Ascending aorta (tissue), 2 donors: ENCODE measurements at regions not wholly inside any gene's neighbourhood (a gene's known extent, or its start where the extent isn't known, plus 50 kb on each side); places are given as distances from the start of the nearest gene placed in this dataset.

Source experiments
- DNase-seq, 2 donors: peaks; one replicate each; pipeline ENCODE4 v3.0.0-alpha.2; 2019; ENCODE audit warnings: low spot score in 2 of 2
- H3K27ac ChIP-seq, 2 donors: fragments of 200-600 bp; sonication (generic); one replicate each; pipeline ENCODE4 v1.5.1; 2016 to 2017; ENCODE audit warnings: mild to moderate bottlenecking in 1 of 2
- H3K27me3 ChIP-seq: fragments of 200-600 bp; sonication (generic); one replicate; pipeline ENCODE4 v1.5.1; 2017
- H3K36me3 ChIP-seq, 2 donors: fragments of 200-600 bp; sonication (generic); one replicate each; pipeline ENCODE4 v1.5.1; 2016
- H3K4me1 ChIP-seq, 2 donors: fragments of 200-600 bp; sonication (generic); one replicate each; pipeline ENCODE4 v1.5.1; 2016 to 2017; ENCODE audit warnings: mild to moderate bottlenecking in 1 of 2
- H3K4me3 ChIP-seq, 2 donors: fragments of 200-600 bp; sonication (generic); one replicate each; pipeline ENCODE4 v1.5.1; 2016 to 2017; ENCODE audit warnings: mild to moderate bottlenecking in 1 of 2
- H3K9me3 ChIP-seq, 2 donors: fragments of 200-600 bp; sonication (generic); one replicate each; pipeline ENCODE4 v1.5.1; 2016
- intact Hi-C: fragments of 100-400 bp; cut with DNase I; formaldehyde crosslinking; loops from one replicate; pipeline ENCODE4 v1.15.1; 2023
- TF ChIP-seq, protein P1 (sequence below), 3 experiments: fragments of 200-600 bp in 2 of 3; fragments of 450-650 bp in 1 of 3; sonication (generic) in 2 of 3; IDR thresholded peaks; one replicate each; pipeline ENCODE4 v1.5.1; 2016 to 2019; ENCODE audit warnings: antibody characterized with exemption in 3 of 3, mild to moderate bottlenecking in 1 of 3, moderate library complexity in 1 of 3

DNA sequence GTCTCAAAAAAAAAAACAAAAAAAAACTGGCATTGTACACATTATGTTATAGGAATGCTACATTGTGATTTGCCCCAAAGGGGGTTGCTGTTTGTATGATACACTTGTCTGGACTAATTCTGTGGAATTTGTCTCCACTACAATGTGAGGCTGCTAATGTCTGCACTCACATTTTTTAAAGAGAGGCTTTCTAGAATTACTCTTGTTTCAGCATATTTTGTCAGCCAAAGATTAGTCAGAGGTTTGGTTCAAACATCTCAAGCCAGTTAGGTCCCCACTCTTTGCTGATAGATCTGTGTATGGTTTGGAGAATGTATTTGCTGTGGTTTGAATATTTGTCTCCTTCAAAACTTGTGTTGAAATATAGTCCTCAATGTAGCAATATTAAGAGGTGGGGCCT is 59.3 kb upstream of the ZNF169 start:
- Histone ChIP-seq H3K27ac (no peak overlapping the region), H3K4me3 (no peak overlapping the region), H3K36me3 (peaks cover 6 to 32% of the 10 kb centered on the region in 2 donors), H3K4me1 (no peaks in the 10 kb centered on the region), H3K9me3 (peaks cover 0 to 37% of the 10 kb centered on the region in 2 donors), H3K27me3 (no peaks in the 10 kb centered on the region)
- TF ChIP-seq, protein P1, sequence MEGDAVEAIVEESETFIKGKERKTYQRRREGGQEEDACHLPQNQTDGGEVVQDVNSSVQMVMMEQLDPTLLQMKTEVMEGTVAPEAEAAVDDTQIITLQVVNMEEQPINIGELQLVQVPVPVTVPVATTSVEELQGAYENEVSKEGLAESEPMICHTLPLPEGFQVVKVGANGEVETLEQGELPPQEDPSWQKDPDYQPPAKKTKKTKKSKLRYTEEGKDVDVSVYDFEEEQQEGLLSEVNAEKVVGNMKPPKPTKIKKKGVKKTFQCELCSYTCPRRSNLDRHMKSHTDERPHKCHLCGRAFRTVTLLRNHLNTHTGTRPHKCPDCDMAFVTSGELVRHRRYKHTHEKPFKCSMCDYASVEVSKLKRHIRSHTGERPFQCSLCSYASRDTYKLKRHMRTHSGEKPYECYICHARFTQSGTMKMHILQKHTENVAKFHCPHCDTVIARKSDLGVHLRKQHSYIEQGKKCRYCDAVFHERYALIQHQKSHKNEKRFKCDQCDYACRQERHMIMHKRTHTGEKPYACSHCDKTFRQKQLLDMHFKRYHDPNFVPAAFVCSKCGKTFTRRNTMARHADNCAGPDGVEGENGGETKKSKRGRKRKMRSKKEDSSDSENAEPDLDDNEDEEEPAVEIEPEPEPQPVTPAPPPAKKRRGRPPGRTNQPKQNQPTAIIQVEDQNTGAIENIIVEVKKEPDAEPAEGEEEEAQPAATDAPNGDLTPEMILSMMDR (IDR thresholded peaks at IDR 0.05) = no peak
- intact Hi-C loops = no loop called here
- DNase-seq = no peak

DNA sequence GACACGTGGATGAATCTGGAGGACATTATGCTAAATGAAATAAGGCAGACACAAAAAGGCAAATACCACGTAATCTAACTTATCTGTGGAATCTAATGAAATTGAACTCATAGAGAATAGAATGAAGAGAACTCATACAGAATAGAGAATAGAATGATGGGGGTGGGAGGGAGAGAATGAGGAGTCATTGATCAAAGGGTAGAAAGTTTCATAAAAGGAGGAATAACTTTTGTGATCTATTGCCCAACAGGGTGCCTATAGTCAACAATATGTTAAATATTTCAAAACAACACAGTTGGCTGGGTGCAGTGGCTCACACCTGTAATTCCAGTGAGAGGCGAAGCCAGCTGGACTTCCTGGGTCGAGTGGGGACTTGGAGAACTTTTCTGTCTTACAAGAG is 54.9 kb upstream of the ZNF169 start:
- Histone ChIP-seq H3K9me3 (peaks cover 0 to 13% of the 10 kb centered on the region in 2 donors), H3K27ac (no peak overlapping the region), H3K36me3 (peaks cover 0 to 6% of the 10 kb centered on the region in 2 donors), H3K4me3 (no peak overlapping the region), H3K27me3 (no peaks in the 10 kb centered on the region), H3K4me1 (no peaks in the 10 kb centered on the region)
- TF ChIP-seq, protein P1 (IDR thresholded peaks at IDR 0.05) = no peak
- intact Hi-C loops = no loop called here
- DNase-seq = no peak

DNA sequence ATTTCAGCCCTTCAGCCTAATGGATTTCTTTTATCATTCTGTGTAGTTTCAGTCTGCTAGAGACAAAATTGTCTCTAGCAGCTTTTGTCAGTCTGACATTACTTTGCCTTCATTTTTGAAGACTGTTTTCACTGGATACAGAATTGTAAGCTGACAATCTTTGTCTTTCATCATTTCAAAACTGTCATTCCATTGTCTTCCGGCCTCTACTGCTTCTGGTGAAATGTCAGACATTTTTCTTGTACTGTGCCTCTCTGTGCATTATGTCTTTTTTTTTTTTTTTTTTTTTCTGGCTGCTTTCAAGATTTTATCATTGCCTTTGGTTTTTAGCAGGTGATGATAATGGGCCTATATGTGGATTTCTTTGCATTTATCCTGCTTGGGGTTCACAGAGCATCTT is 51.3 kb upstream of the ZNF169 start:
- no peaks in the 10 kb centered on the region for H3K36me3 ChIP-seq
- H3K9me3 ChIP-seq = peaks cover 0 to 13% of the 10 kb centered on the region in 2 donors
- no peaks in the 10 kb centered on the region for H3K27me3 ChIP-seq
- intact Hi-C loops = no loop called here
- H3K4me1 ChIP-seq = no peaks in the 10 kb centered on the region
- no peak overlapping the region for H3K4me3 ChIP-seq
- TF ChIP-seq, protein P1 (IDR thresholded peaks at IDR 0.05) = no peak
- H3K27ac ChIP-seq = no peak overlapping the region
- DNase-seq = no peak
